Spinal cord (tissue), 9 donors: ENCODE measurements at regions not wholly inside any gene's neighbourhood (a gene's known extent, or its start where the extent isn't known, plus 50 kb on each side); places are given as distances from the start of the nearest gene placed in this dataset.
"Not testable (repeated sequence)": the region's sequence is repeated elsewhere in the genome, so short reads cannot be mapped to it uniquely, and the experiment has no call there.

ENCODE experiments used
- DNase-seq, 6 donors: peaks; one replicate each; pipeline versions ENCODE4 v3.0.0 to v3.0.0-alpha.2; 2013 to 2015; ENCODE audit warnings: low spot score in 6 of 6, low read depth in 4 of 6
- H3K27ac ChIP-seq: one replicate; pipeline ENCODE4 v1.5.1; 2013; ENCODE audit warnings: low read depth, low read length, control low read depth
- H3K27me3 ChIP-seq: one replicate; pipeline ENCODE4 v1.6.1; 2013; ENCODE audit warnings: low read length; ENCODE audit not compliant: control insufficient read depth, insufficient read depth
- H3K36me3 ChIP-seq: one replicate; pipeline ENCODE4 v1.6.1; 2013; ENCODE audit warnings: low read length; ENCODE audit not compliant: control insufficient read depth, insufficient read depth
- H3K4me1 ChIP-seq: one replicate; pipeline ENCODE4 v1.6.1; 2013; ENCODE audit warnings: low read length; ENCODE audit not compliant: control insufficient read depth, insufficient read depth
- H3K4me3 ChIP-seq: one replicate; pipeline ENCODE4 v1.5.1; 2013; ENCODE audit warnings: low read depth, low read length, control low read depth
- H3K9me3 ChIP-seq: one replicate; pipeline ENCODE4 v1.6.1; 2013; ENCODE audit warnings: low read length; ENCODE audit not compliant: control insufficient read depth, insufficient read depth
- WGBS: methylation state at CpG from one replicate; pipeline ENCODE4 v1.1.5; 2013; ENCODE audit warnings: missing lambda C conversion rate; ENCODE audit not compliant: insufficient coverage; 5-methylcytosine and 5-hydroxymethylcytosine counted together
- donor health status: healthy.

- H3K36me3 ChIP-seq, H3K27ac ChIP-seq, H3K27me3 ChIP-seq, H3K4me3 ChIP-seq, H3K4me1 ChIP-seq, DNase-seq, H3K9me3 ChIP-seq: not testable (repeated sequence)
- WGBS, result no CpG with 5 or more reads among the region's 2 CpGs
Observed at GRCh38 chr1:117314951-117315350, 52.3 kb upstream of the MAN1A2 start.

- Histone ChIP-seq H3K4me1 (no peaks in the 10 kb centered on the region), H3K9me3 (no peaks in the 10 kb centered on the region), H3K27ac (no peak overlapping the region), H3K27me3 (no peaks in the 10 kb centered on the region), H3K36me3 (no peaks in the 10 kb centered on the region), H3K4me3 (no peak overlapping the region)
- 83% methylated on average over 2 of the region's 3 CpGs for WGBS
- DNase-seq, result no peak
Observed at GRCh38 chr1:117313555-117313954, 53.7 kb upstream of the MAN1A2 start.

- H3K27ac ChIP-seq, result no peak overlapping the region
- no peak overlapping the region for H3K4me3 ChIP-seq
- DNase-seq, result no peak
- WGBS, result 88% methylated on average over 2 of the region's 4 CpGs
- H3K4me1 ChIP-seq, result no peaks in the 10 kb centered on the region
- no peaks in the 10 kb centered on the region for H3K27me3 ChIP-seq
- no peaks in the 10 kb centered on the region for H3K9me3 ChIP-seq
- no peaks in the 10 kb centered on the region for H3K36me3 ChIP-seq
Observed at GRCh38 chr1:117312453-117313138, 54.7 kb upstream of the MAN1A2 start.

- Histone ChIP-seq H3K27me3 (no peaks in the 10 kb centered on the region), H3K9me3 (no peaks in the 10 kb centered on the region), H3K4me3 (no peak overlapping the region), H3K27ac (no peak overlapping the region), H3K36me3 (no peaks in the 10 kb centered on the region), H3K4me1 (no peaks in the 10 kb centered on the region)
- WGBS, result 100% methylated on average over 2 of the region's 3 CpGs
- peak in 1 of 6 donors; percentile 82 for DNase-seq
Observed at GRCh38 chr1:117308311-117308916, 58.8 kb upstream of the MAN1A2 start.

DNA sequence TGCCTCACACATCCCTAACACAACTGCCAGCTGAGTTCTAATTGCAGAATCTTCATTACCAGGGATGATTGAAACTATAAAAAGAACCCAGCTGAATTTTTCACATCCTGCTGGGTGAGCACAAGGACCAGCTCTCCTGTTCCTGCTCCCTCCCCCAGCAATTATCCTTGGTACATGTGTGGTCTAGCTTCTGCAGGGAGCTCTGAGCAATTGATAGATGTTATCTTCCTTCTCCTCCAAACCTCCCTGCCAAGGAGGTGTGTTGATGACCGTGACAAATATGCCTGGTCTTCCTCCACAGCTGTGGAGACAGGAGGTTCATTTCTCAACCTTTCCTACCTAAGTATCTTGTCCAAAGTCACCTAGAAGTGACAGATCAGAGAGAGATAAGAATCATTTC lies 65.3 kb upstream of the MAN1A2 start:
- Histone ChIP-seq H3K9me3 (no peaks in the 10 kb centered on the region), H3K27me3 (no peaks in the 10 kb centered on the region), H3K27ac (no peak overlapping the region), H3K36me3 (no peaks in the 10 kb centered on the region), H3K4me3 (no peak overlapping the region), H3K4me1 (no peaks in the 10 kb centered on the region)
- peak in 1 of 6 donors; percentile 58 for DNase-seq
- no CpG with 5 or more reads among the region's 1 CpG for WGBS

DNA sequence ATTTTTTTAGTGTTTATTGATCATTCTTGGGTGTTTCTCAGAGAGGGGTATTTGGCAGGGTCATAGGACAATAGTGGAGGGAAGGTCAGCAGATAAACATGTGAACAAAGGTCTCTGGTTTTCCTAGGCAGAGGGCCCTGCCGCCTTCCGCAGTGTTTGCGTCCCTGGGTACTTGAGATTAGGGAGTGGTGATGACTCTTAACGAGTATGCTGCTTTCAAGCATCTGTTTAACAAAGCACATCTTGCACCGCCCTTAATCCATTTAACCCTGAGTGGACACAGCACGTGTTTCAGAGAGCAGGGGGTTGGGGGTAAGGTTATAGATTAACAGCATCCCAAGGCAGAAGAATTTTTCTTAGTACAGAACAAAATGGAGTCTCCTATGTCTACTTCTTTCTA lies 67.1 kb upstream of the MAN1A2 start:
- H3K9me3 ChIP-seq, H3K27ac ChIP-seq, H3K27me3 ChIP-seq, H3K36me3 ChIP-seq, H3K4me1 ChIP-seq, DNase-seq, H3K4me3 ChIP-seq: not testable (repeated sequence)
- no CpG with 5 or more reads among the region's 6 CpGs for WGBS

DNA sequence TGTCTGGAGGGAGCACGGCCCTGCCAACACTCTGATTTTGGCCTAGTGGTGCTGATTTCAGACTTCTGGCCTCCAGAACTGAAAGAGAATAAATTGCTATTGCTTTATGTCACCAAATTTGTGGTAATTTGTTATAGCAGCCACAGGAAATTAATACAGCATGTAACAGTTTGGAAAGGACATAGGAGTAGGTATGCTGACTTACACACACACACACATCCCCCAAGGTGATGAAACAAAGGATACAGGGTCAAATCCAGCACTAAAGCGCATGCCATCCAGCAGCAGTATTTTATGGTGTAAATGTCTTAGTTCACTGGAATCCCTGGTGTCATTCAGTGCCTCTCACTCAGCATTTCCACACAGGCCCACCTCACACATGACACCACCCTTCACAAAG lies 72.2 kb upstream of the MAN1A2 start:
- no peak for DNase-seq
- Histone ChIP-seq H3K4me3 (no peak overlapping the region), H3K9me3 (no peaks in the 10 kb centered on the region), H3K4me1 (no peaks in the 10 kb centered on the region), H3K36me3 (no peaks in the 10 kb centered on the region), H3K27ac (no peak overlapping the region), H3K27me3 (no peaks in the 10 kb centered on the region)
- 44% methylated on average over 1 of the region's 2 CpGs for WGBS

DNA sequence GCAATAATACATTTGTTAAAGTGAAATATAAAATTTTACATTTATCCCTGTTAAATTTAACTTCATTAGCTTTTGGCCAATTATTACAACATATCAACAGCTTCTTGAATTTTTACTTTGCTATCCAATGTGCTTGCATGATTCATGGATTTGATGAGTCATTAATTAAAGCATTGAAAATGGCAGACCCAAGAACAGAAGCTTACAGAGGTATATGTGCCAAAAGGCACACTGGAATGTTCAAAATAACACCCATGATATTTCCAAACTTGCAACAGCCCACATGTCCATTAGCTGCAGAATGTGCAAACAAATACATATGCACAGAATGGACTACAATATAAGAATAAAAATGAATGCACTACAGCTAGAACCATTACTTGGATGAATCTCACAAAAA lies 76.4 kb upstream of the MAN1A2 start:
- no peaks in the 10 kb centered on the region for H3K9me3 ChIP-seq
- no peaks in the 10 kb centered on the region for H3K27me3 ChIP-seq
- no peak overlapping the region for H3K27ac ChIP-seq
- H3K4me1 ChIP-seq, result no peaks in the 10 kb centered on the region
- no peaks in the 10 kb centered on the region for H3K36me3 ChIP-seq
- DNase-seq, result no peak
- H3K4me3 ChIP-seq, result no peak overlapping the region

GRCh38 chr1:117289316-117289870 lies 77.9 kb upstream of the MAN1A2 start:
- Histone ChIP-seq H3K36me3 (no peaks in the 10 kb centered on the region), H3K9me3 (no peaks in the 10 kb centered on the region), H3K4me3 (no peak overlapping the region), H3K4me1 (no peaks in the 10 kb centered on the region), H3K27me3 (no peaks in the 10 kb centered on the region), H3K27ac (no peak overlapping the region)
- no CpG with 5 or more reads among the region's 3 CpGs for WGBS
- no peak for DNase-seq

DNA sequence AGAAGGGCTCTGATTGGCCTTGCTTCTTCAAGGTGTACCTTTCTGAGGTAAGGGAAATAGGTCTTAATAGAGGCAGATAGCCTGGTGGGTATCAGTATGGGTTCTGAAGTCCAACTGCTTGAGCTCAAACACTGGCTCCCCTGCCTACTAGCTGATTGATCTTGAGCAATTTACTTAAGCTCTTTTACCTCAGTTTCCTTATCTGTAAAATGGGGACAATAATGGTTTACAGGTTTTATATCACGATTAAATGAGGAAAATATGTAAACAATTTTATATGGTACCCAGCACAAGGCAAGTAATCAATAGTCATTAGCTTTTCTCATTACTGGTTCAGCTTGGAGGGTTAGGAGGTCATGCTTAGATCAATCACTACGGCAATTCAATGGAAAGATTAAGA lies 75.8 kb upstream of the VTCN1 start:
- Histone ChIP-seq H3K4me3 (no peak overlapping the region), H3K9me3 (no peaks in the 10 kb centered on the region), H3K27ac (no peak overlapping the region), H3K4me1 (no peaks in the 10 kb centered on the region), H3K27me3 (no peaks in the 10 kb centered on the region), H3K36me3 (no peaks in the 10 kb centered on the region)
- no CpG with 5 or more reads among the region's 2 CpGs for WGBS
- no peak for DNase-seq
